AG08396 (cell line): ENCODE measurements at regions not wholly inside any gene's neighbourhood (a gene's known extent, or its start where the extent isn't known, plus 50 kb on each side); places are given as distances from the start of the nearest gene placed in this dataset.

Source experiments
- DNase-seq: peaks from one replicate; pipeline ENCODE4 v3.0.0; 2012; ENCODE audit warnings: low spot score, mixed read lengths

- no peak for DNase-seq
These were observed 499.3 kb upstream of the ADAMTS16 start for GRCh38 chr5:4640795-4641194.

- DNase-seq, result no peak
These were observed 497.6 kb upstream of the ADAMTS16 start for GRCh38 chr5:4642525-4642924.

GRCh38 chr5:4643190-4643589 is 496.9 kb upstream of the ADAMTS16 start:
- no peak for DNase-seq

GRCh38 chr5:4643960-4644359 is 496.2 kb upstream of the ADAMTS16 start:
- DNase-seq, result no peak

GRCh38 chr5:4646715-4647375 is 493.3 kb upstream of the ADAMTS16 start:
- DNase-seq, result no peak

- DNase-seq, result no peak
These were observed 492.2 kb upstream of the ADAMTS16 start for GRCh38 chr5:4647955-4648354.

GRCh38 chr5:4651806-4652565 is 488.1 kb upstream of the ADAMTS16 start:
- no peak for DNase-seq

GRCh38 chr5:4653475-4653874 is 486.7 kb upstream of the ADAMTS16 start:
- DNase-seq, result no peak

- no peak for DNase-seq
These were observed 480.3 kb upstream of the ADAMTS16 start for GRCh38 chr5:4659851-4660250.

- no peak for DNase-seq
These were observed 478.8 kb upstream of the ADAMTS16 start for GRCh38 chr5:4661326-4661725.

- DNase-seq, result no peak
These were observed 478.3 kb upstream of the ADAMTS16 start for GRCh38 chr5:4661836-4662235.

GRCh38 chr5:4662756-4663155 is 477.4 kb upstream of the ADAMTS16 start:
- no peak for DNase-seq

- no peak for DNase-seq
These were observed 474.2 kb upstream of the ADAMTS16 start for GRCh38 chr5:4665911-4666310.

- DNase-seq, result no peak
These were observed 466.0 kb upstream of the ADAMTS16 start for GRCh38 chr5:4674166-4674565.

GRCh38 chr5:4676934-4677333 is 463.2 kb upstream of the ADAMTS16 start:
- no peak for DNase-seq

GRCh38 chr5:4684946-4685345 is 455.2 kb upstream of the ADAMTS16 start:
- DNase-seq, result no peak

GRCh38 chr5:4698596-4698995 is 441.5 kb upstream of the ADAMTS16 start:
- DNase-seq, result no peak

- DNase-seq, result no peak
These were observed 440.5 kb upstream of the ADAMTS16 start for GRCh38 chr5:4699592-4699991.

GRCh38 chr5:4700069-4700468 is 440.1 kb upstream of the ADAMTS16 start:
- no peak for DNase-seq

- DNase-seq, result no peak
These were observed 439.3 kb upstream of the ADAMTS16 start for GRCh38 chr5:4700871-4701270.

- DNase-seq, result no peak
These were observed 436.1 kb upstream of the ADAMTS16 start for GRCh38 chr5:4703931-4704458.

GRCh38 chr5:4704951-4705350 is 435.2 kb upstream of the ADAMTS16 start:
- DNase-seq, result no peak

- no peak for DNase-seq
These were observed 423.3 kb upstream of the ADAMTS16 start for GRCh38 chr5:4716781-4717180.

GRCh38 chr5:4717446-4717845 is 422.7 kb upstream of the ADAMTS16 start:
- no peak for DNase-seq
